Astrocyte of the cerebellum (primary cell): ENCODE measurements at regions not wholly inside any gene's neighbourhood (a gene's known extent, or its start where the extent isn't known, plus 50 kb on each side); places are given as distances from the start of the nearest gene placed in this dataset.

Experiments used
- DNase-seq: peaks from one replicate; pipeline ENCODE4 v3.0.0-alpha.2; 2011; ENCODE audit warnings: low read depth
- H3K4me3 ChIP-seq: 2 replicates; pipeline ENCODE4 v1.5.1; 2011; ENCODE audit warnings: mild to moderate bottlenecking, low read depth, low read length, moderate library complexity
- CTCF ChIP-seq: IDR thresholded peaks from 2 replicates; pipeline ENCODE4 v1.5.1; 2012; ENCODE audit warnings: low read length, low read depth, moderate library complexity, mild to moderate bottlenecking; ENCODE audit errors: missing control alignments
- in situ Hi-C: cut with HindIII; loops from 2 replicates; pipeline ENCODE4 v1.10.0; 2017; ENCODE audit warnings: low sequenced_read_pairs

GRCh38 chr1:117702654-117703053, 96.8 kb downstream of the TENT5C start:
- no peak for TF ChIP-seq CTCF
- no peak for DNase-seq
- in situ Hi-C loops: no loop called here
- H3K4me3 ChIP-seq: no peak overlapping the region

- no peak for TF ChIP-seq CTCF
- in situ Hi-C loops: no loop called here
- no peak overlapping the region for H3K4me3 ChIP-seq
- no peak for DNase-seq
Measured at GRCh38 chr1:117707371-117707770, 101.5 kb downstream of the TENT5C start.

GRCh38 chr1:117708323-117709248, 102.7 kb downstream of the TENT5C start:
- no peak overlapping the region for H3K4me3 ChIP-seq
- TF ChIP-seq CTCF: no peak
- in situ Hi-C loops: no loop called here
- no peak for DNase-seq

- in situ Hi-C loops: no loop called here
- no peak for TF ChIP-seq CTCF
- no peak overlapping the region for H3K4me3 ChIP-seq
- DNase-seq: peak; percentile 68
Measured at GRCh38 chr1:117709249-117709691, 103.4 kb downstream of the TENT5C start.

GRCh38 chr1:117710710-117711109, 104.9 kb downstream of the TENT5C start:
- no peak for DNase-seq
- peak; percentile 40 for TF ChIP-seq CTCF
- in situ Hi-C loops: no loop called here
- H3K4me3 ChIP-seq: no peak overlapping the region

GRCh38 chr1:117712621-117713020, 106.8 kb downstream of the TENT5C start:
- in situ Hi-C loops: no loop called here
- no peak overlapping the region for H3K4me3 ChIP-seq
- no peak for TF ChIP-seq CTCF
- DNase-seq: no peak
